ENCODE measurements at regions not wholly inside any gene's neighbourhood (a gene's known extent, or its start where the extent isn't known, plus 50 kb on each side); places are given as distances from the start of the nearest gene placed in this dataset.

DNA sequence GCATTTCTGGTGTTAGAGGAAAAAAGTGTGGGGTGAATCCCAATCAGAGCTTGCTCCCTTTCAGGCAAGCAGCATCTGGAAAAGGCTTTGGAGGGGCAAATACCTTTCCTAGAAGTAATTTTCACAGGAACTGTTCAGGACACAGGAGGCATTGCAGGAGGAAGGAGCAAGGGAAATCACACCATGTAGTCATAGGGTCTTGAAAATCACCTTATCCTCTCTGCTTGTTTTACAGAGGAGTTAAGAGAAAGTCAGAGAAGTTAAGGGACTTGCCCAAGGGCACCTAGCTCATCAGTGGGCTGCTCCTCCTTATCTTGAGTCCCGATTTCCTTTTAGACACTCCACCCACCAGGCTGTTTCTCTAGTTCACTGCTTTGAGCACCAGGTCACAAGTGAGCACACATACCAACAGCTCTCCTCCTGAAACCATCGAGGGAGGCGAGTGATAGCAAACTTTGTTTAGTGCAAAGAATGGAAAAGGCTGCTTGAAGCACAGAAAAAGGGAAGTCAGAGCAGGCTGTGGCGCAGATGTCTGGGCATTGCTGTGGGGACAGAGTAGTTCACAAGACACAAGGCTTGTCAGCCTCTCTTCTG is 89.2 kb upstream of the CXCR4 start (continued):
- TF ChIP-seq NBN (IDR thresholded peaks at IDR 0.05): peak; percentile 15; the same call in 1 of the 2 replicates
- no peak for TF ChIP-seq HCFC1 (IDR thresholded peaks at IDR 0.05; ENCODE audit: low read length)
- TF ChIP-seq ZNF384 (IDR thresholded peaks at IDR 0.05; ENCODE audit: borderline replicate concordance, low read depth, low read length): no peak
- TF ChIP-seq YBX1 (IDR thresholded peaks at IDR 0.05): no peak
- 0 out of 2 replicates have a peak, but pooled peaks have one; percentile 14 for TF ChIP-seq ZBED1 (IDR thresholded peaks at IDR 0.05; ENCODE audit: borderline replicate concordance)
- TF ChIP-seq, protein P1, sequence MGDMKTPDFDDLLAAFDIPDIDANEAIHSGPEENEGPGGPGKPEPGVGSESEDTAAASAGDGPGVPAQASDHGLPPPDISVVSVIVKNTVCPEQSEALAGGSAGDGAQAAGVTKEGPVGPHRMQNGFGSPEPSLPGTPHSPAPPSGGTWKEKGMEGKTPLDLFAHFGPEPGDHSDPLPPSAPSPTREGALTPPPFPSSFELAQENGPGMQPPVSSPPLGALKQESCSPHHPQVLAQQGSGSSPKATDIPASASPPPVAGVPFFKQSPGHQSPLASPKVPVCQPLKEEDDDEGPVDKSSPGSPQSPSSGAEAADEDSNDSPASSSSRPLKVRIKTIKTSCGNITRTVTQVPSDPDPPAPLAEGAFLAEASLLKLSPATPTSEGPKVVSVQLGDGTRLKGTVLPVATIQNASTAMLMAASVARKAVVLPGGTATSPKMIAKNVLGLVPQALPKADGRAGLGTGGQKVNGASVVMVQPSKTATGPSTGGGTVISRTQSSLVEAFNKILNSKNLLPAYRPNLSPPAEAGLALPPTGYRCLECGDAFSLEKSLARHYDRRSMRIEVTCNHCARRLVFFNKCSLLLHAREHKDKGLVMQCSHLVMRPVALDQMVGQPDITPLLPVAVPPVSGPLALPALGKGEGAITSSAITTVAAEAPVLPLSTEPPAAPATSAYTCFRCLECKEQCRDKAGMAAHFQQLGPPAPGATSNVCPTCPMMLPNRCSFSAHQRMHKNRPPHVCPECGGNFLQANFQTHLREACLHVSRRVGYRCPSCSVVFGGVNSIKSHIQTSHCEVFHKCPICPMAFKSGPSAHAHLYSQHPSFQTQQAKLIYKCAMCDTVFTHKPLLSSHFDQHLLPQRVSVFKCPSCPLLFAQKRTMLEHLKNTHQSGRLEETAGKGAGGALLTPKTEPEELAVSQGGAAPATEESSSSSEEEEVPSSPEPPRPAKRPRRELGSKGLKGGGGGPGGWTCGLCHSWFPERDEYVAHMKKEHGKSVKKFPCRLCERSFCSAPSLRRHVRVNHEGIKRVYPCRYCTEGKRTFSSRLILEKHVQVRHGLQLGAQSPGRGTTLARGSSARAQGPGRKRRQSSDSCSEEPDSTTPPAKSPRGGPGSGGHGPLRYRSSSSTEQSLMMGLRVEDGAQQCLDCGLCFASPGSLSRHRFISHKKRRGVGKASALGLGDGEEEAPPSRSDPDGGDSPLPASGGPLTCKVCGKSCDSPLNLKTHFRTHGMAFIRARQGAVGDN (IDR thresholded peaks at IDR 0.05): peak; percentile 91
- TF ChIP-seq ZNF274 (IDR thresholded peaks at IDR 0.05; ENCODE audit: insufficient read depth, insufficient read length): no peak
- TF ChIP-seq BACH1 (IDR thresholded peaks at IDR 0.05; ENCODE audit: borderline replicate concordance): peak; percentile 47; the same call in 1 of the 2 replicates
- no peak for TF ChIP-seq LARP7 (IDR thresholded peaks at IDR 0.05)
- no peak for TF ChIP-seq CEBPZ (IDR thresholded peaks at IDR 0.05; ENCODE audit: low read depth, low read length)
- no peak for TF ChIP-seq MYB (IDR thresholded peaks at IDR 0.05; ENCODE audit: borderline replicate concordance, low read depth, low read length)
- TF ChIP-seq IKZF2 (IDR thresholded peaks at IDR 0.05): peak; percentile 80 to 90
- no peak for TF ChIP-seq NFXL1 (IDR thresholded peaks at IDR 0.05; ENCODE audit: borderline replicate concordance)
- TF ChIP-seq MAX (IDR thresholded peaks at IDR 0.05; ENCODE audit: low read depth, low read length): 0 out of 2 replicates have a peak, but pooled peaks have one; percentile 38
- TF ChIP-seq SMAD5 (IDR thresholded peaks at IDR 0.05; ENCODE audit: low read depth): 0 out of 2 replicates have a peak, but pooled peaks have one; percentile 28
- TF ChIP-seq GATAD2B (conservative IDR thresholded peaks at IDR 0.05; ENCODE audit: low read depth): no peak
- peak in 1 of 2 experiments; percentile 11; a peak in 1 of 4 replicates for TF ChIP-seq BHLHE40 (IDR thresholded peaks at IDR 0.05; ENCODE audit: borderline replicate concordance in 1 of 2, low read depth in 2 of 2, low read length in 1 of 2)
- 0 out of 2 replicates have a peak, but pooled peaks have one; percentile 40 for TF ChIP-seq ZNF592 (IDR thresholded peaks at IDR 0.05)
- 0 out of 2 replicates have a peak, but pooled peaks have one; percentile 36 for TF ChIP-seq BCL11A (IDR thresholded peaks at IDR 0.05; ENCODE audit: low read depth, low read length)

All from GM12878 (cell line).